ENCODE measurements at regions not wholly inside any gene's neighbourhood (a gene's known extent, or its start where the extent isn't known, plus 50 kb on each side); places are given as distances from the start of the nearest gene placed in this dataset.

DNA sequence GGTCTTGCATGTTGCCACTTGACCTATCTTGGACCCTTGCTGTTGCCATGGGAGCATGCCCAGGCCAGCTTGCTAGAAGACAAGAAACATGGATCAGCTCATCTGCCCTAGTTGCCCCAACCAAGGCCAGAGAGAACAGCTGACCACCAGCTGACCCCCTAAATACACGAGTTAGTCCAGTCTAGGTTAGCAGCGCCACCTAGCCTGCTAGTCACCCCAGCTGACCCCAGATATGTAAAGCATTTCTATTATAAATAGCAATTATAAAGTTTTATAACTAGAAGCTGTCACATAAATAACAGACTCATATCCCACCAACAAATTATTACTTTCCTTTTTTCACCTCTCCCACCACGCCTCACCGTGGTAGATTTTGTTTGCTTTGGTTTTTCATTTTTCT lies 387.8 kb downstream of the RASEF start:
- H3K4me1 Mint-ChIP-seq (ENCODE audit: low read depth) = no peaks in the 10 kb centered on the region
- H3K4me3 Mint-ChIP-seq = no peak overlapping the region
- no peaks in the 10 kb centered on the region for H3K36me3 Mint-ChIP-seq (ENCODE audit: low read depth)
- no peak overlapping the region for H3K27ac Mint-ChIP-seq
- DNase-seq = no peak
- no peaks in the 10 kb centered on the region for H3K27me3 Mint-ChIP-seq (ENCODE audit: insufficient read depth)
- peaks cover 31% of the 10 kb centered on the region for H3K9me3 Mint-ChIP-seq
- TF ChIP-seq, protein P1, sequence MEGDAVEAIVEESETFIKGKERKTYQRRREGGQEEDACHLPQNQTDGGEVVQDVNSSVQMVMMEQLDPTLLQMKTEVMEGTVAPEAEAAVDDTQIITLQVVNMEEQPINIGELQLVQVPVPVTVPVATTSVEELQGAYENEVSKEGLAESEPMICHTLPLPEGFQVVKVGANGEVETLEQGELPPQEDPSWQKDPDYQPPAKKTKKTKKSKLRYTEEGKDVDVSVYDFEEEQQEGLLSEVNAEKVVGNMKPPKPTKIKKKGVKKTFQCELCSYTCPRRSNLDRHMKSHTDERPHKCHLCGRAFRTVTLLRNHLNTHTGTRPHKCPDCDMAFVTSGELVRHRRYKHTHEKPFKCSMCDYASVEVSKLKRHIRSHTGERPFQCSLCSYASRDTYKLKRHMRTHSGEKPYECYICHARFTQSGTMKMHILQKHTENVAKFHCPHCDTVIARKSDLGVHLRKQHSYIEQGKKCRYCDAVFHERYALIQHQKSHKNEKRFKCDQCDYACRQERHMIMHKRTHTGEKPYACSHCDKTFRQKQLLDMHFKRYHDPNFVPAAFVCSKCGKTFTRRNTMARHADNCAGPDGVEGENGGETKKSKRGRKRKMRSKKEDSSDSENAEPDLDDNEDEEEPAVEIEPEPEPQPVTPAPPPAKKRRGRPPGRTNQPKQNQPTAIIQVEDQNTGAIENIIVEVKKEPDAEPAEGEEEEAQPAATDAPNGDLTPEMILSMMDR (IDR thresholded peaks at IDR 0.05) = no peak

DNA sequence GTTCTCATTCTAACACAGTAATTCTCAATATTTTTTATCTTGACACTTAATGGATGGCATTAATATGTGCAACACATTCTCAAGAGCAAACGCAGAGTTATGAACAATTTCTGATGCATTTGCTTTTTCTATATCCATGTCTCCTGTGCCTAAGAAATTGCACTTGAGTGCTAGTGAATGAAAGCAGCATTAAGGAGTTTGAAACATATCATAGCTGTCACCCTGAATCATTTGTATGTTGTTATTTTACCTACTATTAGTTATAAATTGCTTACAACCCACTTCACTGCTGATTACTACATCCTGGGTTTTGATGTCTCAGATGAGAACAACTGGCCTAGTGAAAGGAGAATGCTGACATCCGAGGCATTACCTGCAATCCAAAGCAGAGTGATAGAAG lies 387.3 kb downstream of the RASEF start:
- no peak for DNase-seq
- Mint-ChIP-seq H3K36me3 (ENCODE audit: low read depth) (no peaks in the 10 kb centered on the region), H3K27ac (no peak overlapping the region), H3K4me1 (ENCODE audit: low read depth) (no peaks in the 10 kb centered on the region), H3K27me3 (ENCODE audit: insufficient read depth) (no peaks in the 10 kb centered on the region), H3K4me3 (no peak overlapping the region), H3K9me3 (peaks cover 28% of the 10 kb centered on the region)
- TF ChIP-seq, protein P1 (IDR thresholded peaks at IDR 0.05) = no peak

DNA sequence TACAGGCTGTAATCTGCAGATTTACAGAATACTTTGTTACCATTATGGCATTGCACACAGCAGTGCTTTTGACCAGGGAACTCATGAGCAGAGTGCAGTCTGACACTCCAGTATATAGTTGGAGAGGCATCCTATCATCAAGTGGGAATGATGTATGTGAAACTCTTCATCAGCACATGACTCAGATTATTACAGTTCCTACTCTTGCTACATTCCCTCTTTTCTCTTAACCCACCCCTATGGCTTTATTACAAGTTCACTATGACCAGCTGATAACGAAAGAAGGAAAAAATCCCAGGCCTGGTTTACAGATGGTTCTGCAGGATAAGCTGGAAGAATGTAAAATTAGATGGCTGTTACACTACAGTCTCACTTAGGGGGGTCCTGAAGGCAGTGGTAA lies 385.9 kb downstream of the RASEF start:
- no peak overlapping the region for H3K27ac Mint-ChIP-seq
- no peak for DNase-seq
- H3K4me3 Mint-ChIP-seq = no peak overlapping the region
- TF ChIP-seq, protein P1 (IDR thresholded peaks at IDR 0.05) = no peak
- H3K27me3 Mint-ChIP-seq (ENCODE audit: insufficient read depth) = no peaks in the 10 kb centered on the region
- no peaks in the 10 kb centered on the region for H3K4me1 Mint-ChIP-seq (ENCODE audit: low read depth)
- H3K9me3 Mint-ChIP-seq = peaks cover 25% of the 10 kb centered on the region
- H3K36me3 Mint-ChIP-seq (ENCODE audit: low read depth) = no peaks in the 10 kb centered on the region

DNA sequence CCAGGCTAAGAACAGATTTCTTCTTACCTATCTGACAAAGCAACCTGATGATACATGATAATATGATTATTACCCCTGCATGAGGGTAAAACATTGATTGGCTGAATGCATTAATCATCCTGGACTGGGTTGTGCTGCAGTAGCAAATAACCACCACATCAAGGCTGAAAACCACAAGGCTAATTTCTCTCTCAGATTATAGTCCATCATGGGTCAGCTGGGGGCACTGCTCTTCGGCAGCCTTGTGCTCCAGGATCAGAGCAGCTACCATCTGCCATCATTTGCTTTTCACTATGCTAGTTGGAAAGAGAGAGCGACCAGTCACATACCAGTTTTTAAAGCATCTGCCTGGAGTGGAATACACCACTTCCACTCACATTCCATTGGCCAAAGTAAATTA lies 383.5 kb downstream of the RASEF start:
- TF ChIP-seq, protein P1 (IDR thresholded peaks at IDR 0.05) = no peak
- no peaks in the 10 kb centered on the region for H3K27me3 Mint-ChIP-seq (ENCODE audit: insufficient read depth)
- no peak overlapping the region for H3K27ac Mint-ChIP-seq
- H3K4me1 Mint-ChIP-seq (ENCODE audit: low read depth) = no peaks in the 10 kb centered on the region
- no peak overlapping the region for H3K4me3 Mint-ChIP-seq
- no peak for DNase-seq
- no peaks in the 10 kb centered on the region; the same call in 1 of the 2 replicates for H3K36me3 Mint-ChIP-seq (ENCODE audit: low read depth)
- H3K9me3 Mint-ChIP-seq = peaks cover 36% of the 10 kb centered on the region

DNA sequence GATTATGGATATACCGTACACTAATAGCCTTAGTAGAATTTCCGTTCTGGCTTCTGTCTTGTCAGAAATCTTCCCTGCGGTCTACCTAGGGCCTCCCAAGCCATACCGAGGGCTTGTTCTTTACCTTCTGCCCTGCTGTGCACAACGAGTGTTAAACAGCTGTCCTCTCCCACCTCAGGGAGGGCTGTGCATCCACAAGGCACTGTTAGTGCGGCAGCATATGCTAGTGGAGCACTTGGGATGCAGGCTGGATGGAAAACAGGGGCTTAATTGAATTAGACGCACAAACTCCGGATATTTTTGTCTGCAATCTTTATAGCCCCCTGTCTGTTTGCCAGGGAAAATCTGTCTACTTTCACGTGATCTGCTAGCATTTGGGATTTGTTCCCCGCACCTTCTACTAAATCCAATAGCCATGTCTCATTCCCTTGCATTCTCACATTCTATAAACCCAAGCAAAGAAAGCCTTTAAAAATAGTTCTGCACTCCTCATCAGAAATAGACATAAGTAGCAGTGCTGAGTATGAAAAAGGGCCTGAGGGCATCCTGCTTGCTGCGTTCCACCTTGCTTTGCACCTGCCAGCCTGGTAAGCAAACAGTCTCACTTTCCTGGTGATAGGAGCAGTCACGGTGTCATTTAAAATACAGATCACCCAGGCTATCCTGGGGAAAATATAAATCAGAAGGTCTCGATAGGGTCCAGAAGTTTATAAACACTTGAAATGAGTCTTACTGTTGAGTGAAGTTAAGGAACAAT lies 382.6 kb downstream of the RASEF start:
- TF ChIP-seq, protein P1 (IDR thresholded peaks at IDR 0.05) = no peak
- peaks cover 30% of the 10 kb centered on the region for H3K9me3 Mint-ChIP-seq
- no peak overlapping the region for H3K27ac Mint-ChIP-seq
- H3K36me3 Mint-ChIP-seq (ENCODE audit: low read depth) = no peaks in the 10 kb centered on the region; the same call in 1 of the 2 replicates
- no peaks in the 10 kb centered on the region for H3K4me1 Mint-ChIP-seq (ENCODE audit: low read depth)
- no peak for DNase-seq
- H3K27me3 Mint-ChIP-seq (ENCODE audit: insufficient read depth) = no peaks in the 10 kb centered on the region
- no peak overlapping the region for H3K4me3 Mint-ChIP-seq
